ENCODE measurements at regions not wholly inside any gene's neighbourhood (a gene's known extent, or its start where the extent isn't known, plus 50 kb on each side); places are given as distances from the start of the nearest gene placed in this dataset.

DNA sequence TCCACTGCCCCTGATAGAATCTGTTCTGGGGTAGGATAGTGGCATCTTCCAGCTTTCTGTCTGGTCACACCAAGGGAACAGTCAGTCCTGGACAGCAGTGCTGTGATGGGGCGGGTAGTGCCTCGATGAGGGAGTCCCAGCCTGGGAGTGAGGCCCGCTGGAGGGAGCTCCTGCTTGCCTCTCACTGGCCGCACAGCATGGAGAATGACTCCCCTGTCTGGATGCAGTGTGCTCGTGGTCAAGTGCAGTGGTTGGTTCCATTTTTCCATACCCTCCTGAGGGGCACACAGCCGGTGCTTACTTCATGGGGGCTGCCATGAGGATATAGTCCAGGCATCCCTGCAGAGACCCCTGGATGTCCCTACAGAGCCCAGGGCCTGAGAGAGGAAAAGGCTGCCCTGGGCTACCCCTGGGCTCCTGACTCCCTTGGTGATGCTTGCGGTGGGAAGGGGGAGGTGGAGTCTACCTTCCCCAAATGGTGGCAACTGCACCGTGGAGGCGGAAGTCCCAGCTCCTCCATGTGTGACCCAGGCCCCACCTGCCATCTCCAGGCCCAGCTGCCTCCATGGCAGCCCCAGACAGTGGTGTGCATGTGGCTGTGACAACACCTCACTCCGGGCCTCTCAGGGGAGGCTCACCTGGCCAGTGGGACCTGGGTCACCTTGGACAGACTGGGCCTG lies 212.5 kb downstream of the GLI2 start:
- no peak overlapping the region for H3K27ac ChIP-seq
- no peak for DNase-seq (ENCODE audit: low read depth in 1 of 2, low spot score in 1 of 2)
- peaks cover 5% of the 10 kb centered on the region for H3K4me1 ChIP-seq (ENCODE audit: low read depth)
- no peak for TF ChIP-seq CTCF (IDR thresholded peaks at IDR 0.05; ENCODE audit: low read depth, low read length)
- H3K36me3 ChIP-seq, result no peaks in the 10 kb centered on the region
- no peak overlapping the region for H3K4me3 ChIP-seq
- H3K9me3 ChIP-seq (ENCODE audit: low read depth), result no peaks in the 10 kb centered on the region
- H3K27me3 ChIP-seq, result no peaks in the 10 kb centered on the region

- H3K27ac ChIP-seq, result no peak overlapping the region
- H3K4me1 ChIP-seq (ENCODE audit: low read depth), result peaks cover 5% of the 10 kb centered on the region
- no peaks in the 10 kb centered on the region for H3K36me3 ChIP-seq
- no peaks in the 10 kb centered on the region for H3K9me3 ChIP-seq (ENCODE audit: low read depth)
- no peak overlapping the region for H3K4me3 ChIP-seq
- no peak for TF ChIP-seq CTCF (IDR thresholded peaks at IDR 0.05; ENCODE audit: low read depth, low read length)
- H3K27me3 ChIP-seq, result no peaks in the 10 kb centered on the region
- DNase-seq (ENCODE audit: low read depth in 1 of 2, low spot score in 1 of 2), result no peak
Observed at GRCh38 chr2:120948662-120949011, 213.0 kb downstream of the GLI2 start.

DNA sequence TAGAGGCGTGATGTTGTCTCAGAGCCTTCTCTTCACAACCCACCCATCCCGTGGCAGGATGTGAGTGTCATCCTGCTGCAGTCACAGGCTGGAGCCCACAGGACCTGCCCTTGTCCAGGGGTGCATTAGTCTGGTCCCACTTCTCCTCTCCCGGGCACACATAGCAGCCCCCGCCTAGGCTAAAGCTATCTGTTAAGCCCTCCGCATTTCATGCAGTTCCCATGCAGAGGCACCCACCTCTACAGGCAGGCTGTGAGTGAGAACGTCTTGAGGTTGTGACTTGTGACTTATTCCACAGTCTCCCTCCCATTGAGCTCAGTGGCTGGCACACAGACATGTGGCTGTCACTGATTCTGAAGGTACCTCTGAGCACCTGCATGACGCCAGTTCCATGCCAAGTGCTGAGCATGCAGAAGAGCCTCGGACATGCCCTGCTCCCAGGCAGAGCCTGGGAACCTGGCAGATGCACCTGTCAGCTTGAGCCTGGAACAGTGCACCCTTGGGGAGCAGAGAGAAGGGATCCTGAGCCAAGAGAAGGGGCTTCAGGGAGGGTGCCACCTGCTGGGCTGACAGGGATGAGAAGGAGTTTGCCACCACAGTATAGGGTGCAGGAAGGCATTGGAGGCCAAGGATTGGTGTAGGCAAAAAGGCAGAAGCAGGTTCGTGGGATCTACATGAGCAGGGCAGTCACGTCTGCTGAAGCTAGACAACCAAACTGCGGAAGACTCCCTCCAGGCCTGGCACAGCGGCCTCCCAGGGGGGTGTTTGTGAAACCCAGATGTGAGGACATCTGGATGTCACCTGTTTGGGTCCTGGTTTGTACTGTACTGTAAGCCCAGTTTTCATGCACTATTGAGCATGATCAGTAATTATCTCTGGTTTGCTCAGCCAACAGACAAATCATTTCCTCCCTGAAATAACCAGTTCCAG lies 213.6 kb downstream of the GLI2 start:
- Histone ChIP-seq H3K4me1 (ENCODE audit: low read depth) (peaks cover 5% of the 10 kb centered on the region), H3K36me3 (no peaks in the 10 kb centered on the region), H3K27ac (no peak overlapping the region), H3K4me3 (no peak overlapping the region), H3K9me3 (ENCODE audit: low read depth) (no peaks in the 10 kb centered on the region), H3K27me3 (no peaks in the 10 kb centered on the region)
- peak; percentile 8 to 36 for DNase-seq (ENCODE audit: low read depth in 1 of 2, low spot score in 1 of 2)
- peak; percentile 31 for TF ChIP-seq CTCF (IDR thresholded peaks at IDR 0.05; ENCODE audit: low read depth, low read length)

- Histone ChIP-seq H3K4me3 (no peak overlapping the region), H3K4me1 (ENCODE audit: low read depth) (peaks cover 5% of the 10 kb centered on the region), H3K36me3 (no peaks in the 10 kb centered on the region), H3K27me3 (no peaks in the 10 kb centered on the region), H3K27ac (no peak overlapping the region), H3K9me3 (ENCODE audit: low read depth) (no peaks in the 10 kb centered on the region)
- no peak for TF ChIP-seq CTCF (IDR thresholded peaks at IDR 0.05; ENCODE audit: low read depth, low read length)
- no peak for DNase-seq (ENCODE audit: low read depth in 1 of 2, low spot score in 1 of 2)
Observed at GRCh38 chr2:120949957-120950590, 214.4 kb downstream of the GLI2 start.

- Histone ChIP-seq H3K4me3 (no peak overlapping the region), H3K4me1 (ENCODE audit: low read depth) (peaks cover 5% of the 10 kb centered on the region), H3K36me3 (no peaks in the 10 kb centered on the region), H3K27ac (no peak overlapping the region), H3K27me3 (no peaks in the 10 kb centered on the region), H3K9me3 (ENCODE audit: low read depth) (no peaks in the 10 kb centered on the region)
- TF ChIP-seq CTCF (IDR thresholded peaks at IDR 0.05; ENCODE audit: low read depth, low read length), result no peak
- no peak for DNase-seq (ENCODE audit: low read depth in 1 of 2, low spot score in 1 of 2)
Observed at GRCh38 chr2:120951693-120952092, 216.0 kb downstream of the GLI2 start.

All from cardiac muscle cell (in vitro differentiated cells and primary cell).